ENCODE measurements at regions not wholly inside any gene's neighbourhood (a gene's known extent, or its start where the extent isn't known, plus 50 kb on each side); places are given as distances from the start of the nearest gene placed in this dataset.

DNA sequence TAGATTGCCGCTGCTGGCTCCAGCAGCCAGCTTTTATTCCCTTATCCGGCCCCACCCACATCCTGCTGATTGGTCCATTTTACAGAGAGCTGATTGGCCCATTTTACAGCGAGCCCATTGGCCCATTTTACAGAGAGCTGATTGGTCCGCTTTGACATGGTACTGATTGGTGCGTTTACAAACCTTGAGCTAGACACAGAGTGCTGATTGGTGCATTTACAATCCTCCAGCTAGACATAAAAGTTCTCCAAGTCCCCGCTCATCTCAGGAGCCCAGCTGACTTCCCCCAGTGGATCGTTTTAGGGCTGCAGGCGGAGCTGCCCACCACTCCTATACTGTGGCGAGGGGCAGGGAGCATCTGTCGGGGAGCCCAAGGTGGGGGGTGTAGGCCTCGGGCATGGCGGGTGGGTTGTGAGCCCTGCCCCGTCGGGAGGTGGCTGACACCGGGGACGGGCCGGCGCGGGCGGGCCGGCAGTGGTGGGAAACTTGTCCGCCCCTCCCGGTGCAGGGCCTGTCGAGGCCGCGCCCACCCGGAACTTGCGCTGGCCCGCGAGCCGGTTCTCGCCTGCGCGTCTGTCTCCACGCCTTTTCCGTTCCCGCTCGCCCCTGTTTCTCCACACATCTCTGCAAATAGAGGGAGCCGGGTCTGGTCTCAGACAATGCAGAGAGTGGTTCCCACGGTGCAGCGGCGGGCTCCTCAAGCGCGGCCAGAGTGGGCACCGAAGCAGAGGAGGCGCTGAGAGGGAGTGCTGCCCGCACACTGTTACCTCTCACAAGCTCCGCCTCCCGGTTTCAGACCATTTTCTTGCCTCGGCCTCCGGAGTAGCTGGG, 86.1 kb upstream of the STMND1 start:
- Histone ChIP-seq H3K9me3 (ENCODE audit: control insufficient read depth in 5 of 5, low read length in 5 of 5) (no peaks in the 10 kb centered on the region), H3K4me1 (ENCODE audit: control insufficient read depth in 5 of 5, insufficient read depth in 5 of 5, low read length in 5 of 5) (peaks cover 0 to 6% (median 3%) of the 10 kb centered on the region in 5 donors), H3K4me3 (ENCODE audit: low read depth in 1 of 5, low read length in 5 of 5) (peak overlapping the region; percentile 31 to 75 (median 63)), H3K36me3 (ENCODE audit: control insufficient read depth in 5 of 5, insufficient read depth in 5 of 5, low read length in 5 of 5) (no peaks in the 10 kb centered on the region), H3K9ac (ENCODE audit: low read length in 5 of 5) (peak overlapping the region in 1 of 5 donors; percentile 21), H3K27ac (ENCODE audit: low read depth, low read length) (no peak overlapping the region), H3K27me3 (ENCODE audit: control insufficient read depth in 5 of 5, insufficient read depth in 4 of 5, low read length in 5 of 5) (peaks cover 0 to 4% (median 0%) of the 10 kb centered on the region in 5 donors)

DNA sequence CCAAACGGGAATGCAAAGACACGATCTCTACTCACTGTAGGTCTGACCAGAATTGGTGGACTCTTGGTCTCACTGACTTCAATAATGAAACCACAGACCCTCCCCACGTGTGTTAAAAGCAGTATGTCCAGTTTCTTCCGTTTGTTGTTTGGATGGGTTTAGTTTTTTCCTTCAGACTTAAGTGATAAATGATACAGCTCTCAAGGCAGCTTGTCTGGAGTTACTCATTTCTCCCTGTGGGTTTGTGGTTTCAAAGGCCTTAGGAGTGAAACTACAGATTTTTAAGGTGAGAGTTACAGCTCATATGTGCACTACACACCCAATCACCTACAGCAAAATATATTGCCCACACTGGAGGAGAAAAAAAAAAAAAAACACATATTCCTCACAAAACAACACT, 86.7 kb upstream of the STMND1 start:
- peak overlapping the region in 1 of 5 donors; percentile 75 for H3K4me3 ChIP-seq (ENCODE audit: low read depth in 1 of 5, low read length in 5 of 5)
- H3K27ac ChIP-seq (ENCODE audit: low read depth, low read length), result no peak overlapping the region

DNA sequence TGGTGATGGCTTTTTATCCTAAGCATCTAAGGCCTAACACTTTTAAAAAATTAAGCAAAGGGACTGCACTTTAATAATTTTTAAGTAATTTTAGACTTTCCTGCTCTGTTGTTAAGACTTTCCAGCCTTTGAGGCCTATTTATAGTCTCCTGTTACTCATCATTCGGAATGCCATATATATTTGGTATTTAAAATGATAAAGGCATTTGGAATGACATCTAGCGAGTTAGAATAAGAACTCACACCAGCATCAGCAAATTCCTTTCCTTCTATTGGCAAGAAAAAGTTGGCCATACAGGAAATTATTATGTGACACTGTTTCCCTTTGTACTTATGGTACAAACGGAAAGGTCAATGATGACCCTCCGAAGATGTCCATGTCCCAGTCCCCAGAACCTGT, 88.1 kb upstream of the STMND1 start:
- H3K9ac ChIP-seq (ENCODE audit: low read length in 5 of 5), result no peak overlapping the region
- H3K36me3 ChIP-seq (ENCODE audit: control insufficient read depth in 5 of 5, insufficient read depth in 5 of 5, low read length in 5 of 5), result no peaks in the 10 kb centered on the region
- H3K27ac ChIP-seq (ENCODE audit: low read depth, low read length), result no peak overlapping the region
- H3K4me1 ChIP-seq (ENCODE audit: control insufficient read depth in 5 of 5, insufficient read depth in 5 of 5, low read length in 5 of 5), result peaks cover 0 to 6% (median 3%) of the 10 kb centered on the region in 5 donors
- no peak overlapping the region for H3K4me3 ChIP-seq (ENCODE audit: low read depth in 1 of 5, low read length in 5 of 5)
- no peaks in the 10 kb centered on the region for H3K9me3 ChIP-seq (ENCODE audit: control insufficient read depth in 5 of 5, low read length in 5 of 5)
- H3K27me3 ChIP-seq (ENCODE audit: control insufficient read depth in 5 of 5, insufficient read depth in 4 of 5, low read length in 5 of 5), result peaks cover 0 to 4% (median 0%) of the 10 kb centered on the region in 5 donors

More for the DNA sequence above, 86.7 kb upstream of the STMND1 start:
- H3K4me1 ChIP-seq (ENCODE audit: control insufficient read depth in 5 of 5, insufficient read depth in 5 of 5, low read length in 5 of 5), result peaks cover 0 to 6% (median 3%) of the 10 kb centered on the region in 5 donors
- H3K9ac ChIP-seq (ENCODE audit: low read length in 5 of 5), result no peak overlapping the region
- H3K36me3 ChIP-seq (ENCODE audit: control insufficient read depth in 5 of 5, insufficient read depth in 5 of 5, low read length in 5 of 5), result no peaks in the 10 kb centered on the region
- no peaks in the 10 kb centered on the region for H3K9me3 ChIP-seq (ENCODE audit: control insufficient read depth in 5 of 5, low read length in 5 of 5)
- H3K27me3 ChIP-seq (ENCODE audit: control insufficient read depth in 5 of 5, insufficient read depth in 4 of 5, low read length in 5 of 5), result peaks cover 0 to 4% (median 0%) of the 10 kb centered on the region in 5 donors

DNA sequence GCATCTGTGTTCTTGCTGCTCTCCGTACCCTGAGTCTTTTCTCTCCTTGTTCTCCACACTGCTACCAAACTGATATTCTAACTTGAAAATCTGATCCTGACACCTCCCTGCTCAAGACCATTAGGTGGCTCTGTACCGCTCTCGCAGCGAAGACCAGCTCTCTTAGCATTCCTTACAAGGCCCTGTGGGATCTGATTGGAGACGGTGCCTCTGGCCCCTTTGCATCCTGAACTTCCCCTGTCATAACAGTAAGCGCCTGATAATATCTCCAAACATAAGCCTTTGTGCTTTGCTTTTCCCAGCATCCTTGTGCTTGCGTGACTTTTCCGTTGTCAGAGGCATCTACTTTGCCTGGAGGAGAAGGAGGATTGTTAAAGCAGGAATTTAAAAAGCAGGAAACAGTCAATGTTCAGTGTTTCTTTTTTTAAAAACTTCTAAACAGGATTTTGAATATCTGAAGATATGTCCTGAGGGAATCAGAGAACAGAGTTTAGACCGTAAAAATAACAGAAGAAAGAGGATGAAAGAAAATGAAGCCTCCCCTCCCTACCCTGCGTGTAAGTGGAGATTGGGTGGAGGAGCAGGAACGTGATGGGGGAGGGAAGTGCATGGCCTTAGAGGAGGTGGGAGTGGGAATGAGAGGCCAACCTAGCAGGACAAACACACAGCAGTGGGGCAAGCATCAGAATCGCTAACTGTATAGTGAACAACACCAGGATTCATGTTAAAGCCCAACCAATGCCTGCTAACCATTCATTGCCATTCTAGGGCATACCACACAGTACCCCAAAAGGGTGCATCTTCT, 89.2 kb upstream of the STMND1 start:
- Histone ChIP-seq H3K4me1 (ENCODE audit: control insufficient read depth in 5 of 5, insufficient read depth in 5 of 5, low read length in 5 of 5) (peaks cover 0 to 6% (median 3%) of the 10 kb centered on the region in 5 donors), H3K36me3 (ENCODE audit: control insufficient read depth in 5 of 5, insufficient read depth in 5 of 5, low read length in 5 of 5) (no peaks in the 10 kb centered on the region), H3K9me3 (ENCODE audit: control insufficient read depth in 5 of 5, low read length in 5 of 5) (peaks cover 0 to 3% (median 2%) of the 10 kb centered on the region in 5 donors), H3K9ac (ENCODE audit: low read length in 5 of 5) (no peak overlapping the region), H3K27ac (ENCODE audit: low read depth, low read length) (no peak overlapping the region), H3K27me3 (ENCODE audit: control insufficient read depth in 5 of 5, insufficient read depth in 4 of 5, low read length in 5 of 5) (peaks cover 0 to 4% (median 0%) of the 10 kb centered on the region in 5 donors), H3K4me3 (ENCODE audit: low read depth in 1 of 5, low read length in 5 of 5) (no peak overlapping the region)

DNA sequence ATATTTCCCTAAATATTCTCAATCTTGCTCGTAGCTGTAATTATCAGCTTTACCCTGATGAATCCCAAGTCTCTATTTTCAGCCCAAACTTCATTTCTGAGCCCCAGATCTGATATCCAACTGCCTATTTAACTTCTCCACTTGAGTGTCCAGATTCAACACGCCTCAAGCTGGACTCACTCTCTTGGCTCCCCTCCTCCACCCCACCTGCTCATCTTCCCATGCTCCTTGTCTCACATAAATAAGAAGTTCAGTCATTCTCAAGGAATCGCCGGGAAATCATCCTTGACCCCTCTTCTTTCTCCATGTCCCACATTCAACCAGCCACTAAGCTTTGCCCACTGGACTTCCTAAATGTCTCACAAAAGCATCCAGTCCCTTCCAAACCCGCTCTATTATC, 89.9 kb upstream of the STMND1 start:
- peaks cover 0 to 3% (median 2%) of the 10 kb centered on the region in 5 donors for H3K9me3 ChIP-seq (ENCODE audit: control insufficient read depth in 5 of 5, low read length in 5 of 5)
- no peak overlapping the region for H3K27ac ChIP-seq (ENCODE audit: low read depth, low read length)
- H3K27me3 ChIP-seq (ENCODE audit: control insufficient read depth in 5 of 5, insufficient read depth in 4 of 5, low read length in 5 of 5), result peaks cover 0 to 4% (median 0%) of the 10 kb centered on the region in 5 donors
- H3K4me1 ChIP-seq (ENCODE audit: control insufficient read depth in 5 of 5, insufficient read depth in 5 of 5, low read length in 5 of 5), result peaks cover 0 to 6% (median 3%) of the 10 kb centered on the region in 5 donors
- no peak overlapping the region for H3K4me3 ChIP-seq (ENCODE audit: low read depth in 1 of 5, low read length in 5 of 5)
- H3K9ac ChIP-seq (ENCODE audit: low read length in 5 of 5), result no peak overlapping the region
- H3K36me3 ChIP-seq (ENCODE audit: control insufficient read depth in 5 of 5, insufficient read depth in 5 of 5, low read length in 5 of 5), result no peaks in the 10 kb centered on the region

DNA sequence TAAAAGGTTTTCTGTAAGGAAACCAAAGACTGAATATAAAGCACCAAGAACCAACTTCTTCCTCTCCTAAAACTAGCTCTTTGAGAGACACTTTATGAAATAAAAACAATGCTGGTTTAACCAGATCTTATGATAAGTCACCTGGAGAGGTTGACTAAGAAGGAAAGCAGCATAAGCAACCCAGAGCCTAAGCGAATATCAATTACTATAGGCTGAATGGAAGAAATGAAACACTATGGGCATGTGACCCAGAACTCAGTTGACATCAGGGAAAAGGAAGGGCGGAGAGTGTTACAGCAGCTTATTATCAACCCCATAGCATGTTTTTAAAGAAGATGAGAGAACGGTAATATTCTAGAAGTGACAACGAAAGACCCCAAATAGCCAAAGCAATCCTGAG, 94.1 kb upstream of the STMND1 start:
- H3K4me3 ChIP-seq (ENCODE audit: low read depth in 1 of 5, low read length in 5 of 5), result no peak overlapping the region
- peaks cover 0 to 3% (median 2%) of the 10 kb centered on the region in 5 donors for H3K9me3 ChIP-seq (ENCODE audit: control insufficient read depth in 5 of 5, low read length in 5 of 5)
- no peak overlapping the region for H3K9ac ChIP-seq (ENCODE audit: low read length in 5 of 5)

DNA sequence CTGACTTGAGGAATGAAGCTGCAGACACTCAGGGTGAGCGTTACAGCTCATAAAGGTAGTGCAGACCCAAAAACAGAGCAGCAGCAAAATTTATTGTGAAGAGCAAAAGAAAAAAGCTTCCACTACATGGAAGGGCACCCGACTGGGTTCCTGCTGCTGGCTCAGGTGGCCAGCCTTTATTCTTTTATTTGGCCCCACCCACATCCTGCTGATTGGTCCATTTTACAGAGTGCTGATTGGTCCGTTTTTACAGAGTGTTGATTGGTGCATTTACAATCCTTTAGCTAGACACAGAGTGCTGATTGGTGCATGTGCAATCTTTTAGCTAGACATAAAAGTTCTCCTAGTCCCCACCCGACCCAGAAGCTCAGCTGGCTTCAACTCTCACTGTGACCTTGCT, 95.3 kb upstream of the STMND1 start:
- no peaks in the 10 kb centered on the region for H3K27me3 ChIP-seq (ENCODE audit: control insufficient read depth in 5 of 5, insufficient read depth in 4 of 5, low read length in 5 of 5)
- no peak overlapping the region for H3K9ac ChIP-seq (ENCODE audit: low read length in 5 of 5)
- no peaks in the 10 kb centered on the region for H3K36me3 ChIP-seq (ENCODE audit: control insufficient read depth in 5 of 5, insufficient read depth in 5 of 5, low read length in 5 of 5)
- no peak overlapping the region for H3K4me3 ChIP-seq (ENCODE audit: low read depth in 1 of 5, low read length in 5 of 5)
- H3K9me3 ChIP-seq (ENCODE audit: control insufficient read depth in 5 of 5, low read length in 5 of 5), result peaks cover 0 to 3% (median 2%) of the 10 kb centered on the region in 5 donors
- H3K4me1 ChIP-seq (ENCODE audit: control insufficient read depth in 5 of 5, insufficient read depth in 5 of 5, low read length in 5 of 5), result peaks cover 0 to 10% (median 3%) of the 10 kb centered on the region in 5 donors
- H3K27ac ChIP-seq (ENCODE audit: low read depth, low read length), result no peak overlapping the region

More for the DNA sequence above, 94.1 kb upstream of the STMND1 start:
- Histone ChIP-seq H3K27me3 (ENCODE audit: control insufficient read depth in 5 of 5, insufficient read depth in 4 of 5, low read length in 5 of 5) (peaks cover 0 to 4% (median 0%) of the 10 kb centered on the region in 5 donors), H3K27ac (ENCODE audit: low read depth, low read length) (no peak overlapping the region), H3K36me3 (ENCODE audit: control insufficient read depth in 5 of 5, insufficient read depth in 5 of 5, low read length in 5 of 5) (no peaks in the 10 kb centered on the region), H3K4me1 (ENCODE audit: control insufficient read depth in 5 of 5, insufficient read depth in 5 of 5, low read length in 5 of 5) (peaks cover 0 to 10% (median 3%) of the 10 kb centered on the region in 5 donors)

DNA sequence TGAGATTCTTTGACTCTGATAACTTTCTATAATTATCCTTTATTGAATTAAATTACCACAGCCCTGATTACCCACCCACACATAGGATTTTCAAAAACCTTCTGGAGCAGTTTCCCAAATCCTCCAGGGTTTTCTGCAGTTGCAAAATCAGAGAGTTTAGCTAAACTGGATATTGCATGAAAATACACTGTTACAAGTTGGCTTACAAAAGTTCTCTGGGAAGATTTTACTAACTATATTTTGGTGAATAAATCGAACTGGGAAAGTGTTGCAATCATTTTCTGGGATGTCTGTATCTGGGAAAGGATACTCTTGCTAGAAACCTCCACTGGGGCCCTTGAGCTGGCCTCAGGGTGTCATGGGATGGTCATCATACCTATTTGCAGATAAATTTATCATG, 97.6 kb upstream of the STMND1 start:
- Histone ChIP-seq H3K4me3 (ENCODE audit: low read depth in 1 of 5, low read length in 5 of 5) (no peak overlapping the region), H3K9ac (ENCODE audit: low read length in 5 of 5) (no peak overlapping the region), H3K27me3 (ENCODE audit: control insufficient read depth in 5 of 5, insufficient read depth in 4 of 5, low read length in 5 of 5) (no peaks in the 10 kb centered on the region), H3K36me3 (ENCODE audit: control insufficient read depth in 5 of 5, insufficient read depth in 5 of 5, low read length in 5 of 5) (no peaks in the 10 kb centered on the region), H3K27ac (ENCODE audit: low read depth, low read length) (peak overlapping the region; percentile 72), H3K4me1 (ENCODE audit: control insufficient read depth in 5 of 5, insufficient read depth in 5 of 5, low read length in 5 of 5) (peaks cover 0 to 10% (median 3%) of the 10 kb centered on the region in 5 donors), H3K9me3 (ENCODE audit: control insufficient read depth in 5 of 5, low read length in 5 of 5) (peaks cover 0 to 3% (median 2%) of the 10 kb centered on the region in 5 donors)

DNA sequence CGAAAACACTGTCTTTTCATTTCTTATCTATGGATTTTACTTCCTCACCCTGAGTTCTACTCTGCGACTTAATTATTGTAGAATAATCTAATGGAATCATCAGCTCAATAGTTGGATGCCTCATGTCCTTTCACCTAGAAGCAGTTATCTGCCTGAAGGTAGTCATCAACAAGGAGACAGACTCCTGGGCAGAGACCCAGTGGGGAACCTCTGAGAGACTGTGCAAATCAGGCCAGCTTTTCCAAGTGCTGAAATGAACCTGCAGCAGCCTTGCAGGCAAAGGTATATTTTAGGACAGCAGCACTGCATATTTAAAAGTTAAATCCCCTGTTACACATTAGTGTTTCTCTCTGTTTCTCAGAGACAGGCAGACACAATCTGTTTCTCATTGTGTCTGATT, 99.7 kb upstream of the STMND1 start:
- no peak overlapping the region for H3K27ac ChIP-seq (ENCODE audit: low read depth, low read length)
- H3K27me3 ChIP-seq (ENCODE audit: control insufficient read depth in 5 of 5, insufficient read depth in 4 of 5, low read length in 5 of 5), result no peaks in the 10 kb centered on the region
- H3K9ac ChIP-seq (ENCODE audit: low read length in 5 of 5), result no peak overlapping the region
- H3K4me1 ChIP-seq (ENCODE audit: control insufficient read depth in 5 of 5, insufficient read depth in 5 of 5, low read length in 5 of 5), result peaks cover 0 to 12% (median 3%) of the 10 kb centered on the region in 5 donors
- H3K9me3 ChIP-seq (ENCODE audit: control insufficient read depth in 5 of 5, low read length in 5 of 5), result no peaks in the 10 kb centered on the region
- no peak overlapping the region for H3K4me3 ChIP-seq (ENCODE audit: low read depth in 1 of 5, low read length in 5 of 5)
- H3K36me3 ChIP-seq (ENCODE audit: control insufficient read depth in 5 of 5, insufficient read depth in 5 of 5, low read length in 5 of 5), result no peaks in the 10 kb centered on the region

DNA sequence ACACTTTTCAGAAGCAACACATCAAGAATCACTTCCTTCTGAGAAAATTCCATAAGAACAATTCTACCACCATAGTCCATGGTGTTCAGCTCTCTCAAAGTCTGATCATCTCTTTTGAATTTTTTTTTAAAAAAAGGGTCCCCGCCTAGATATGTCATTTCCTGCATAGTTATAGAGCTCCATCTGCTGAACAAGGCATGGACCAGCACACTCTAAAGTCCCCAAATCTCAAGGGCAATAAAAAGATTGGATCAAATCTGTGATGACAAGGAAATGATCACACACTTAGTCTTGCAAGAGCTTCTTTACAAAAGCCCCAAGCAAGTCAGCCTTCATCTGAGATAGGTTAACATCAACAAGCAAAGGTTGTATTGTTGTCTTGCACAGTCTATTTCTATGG, 100.7 kb upstream of the STMND1 start:
- Histone ChIP-seq H3K4me1 (ENCODE audit: control insufficient read depth in 5 of 5, insufficient read depth in 5 of 5, low read length in 5 of 5) (peaks cover 0 to 12% (median 3%) of the 10 kb centered on the region in 5 donors), H3K9me3 (ENCODE audit: control insufficient read depth in 5 of 5, low read length in 5 of 5) (no peaks in the 10 kb centered on the region), H3K4me3 (ENCODE audit: low read depth in 1 of 5, low read length in 5 of 5) (no peak overlapping the region), H3K27me3 (ENCODE audit: control insufficient read depth in 5 of 5, insufficient read depth in 4 of 5, low read length in 5 of 5) (no peaks in the 10 kb centered on the region), H3K36me3 (ENCODE audit: control insufficient read depth in 5 of 5, insufficient read depth in 5 of 5, low read length in 5 of 5) (no peaks in the 10 kb centered on the region), H3K9ac (ENCODE audit: low read length in 5 of 5) (no peak overlapping the region), H3K27ac (ENCODE audit: low read depth, low read length) (no peak overlapping the region)

All from subcutaneous abdominal adipose tissue (tissue), 5 donors.